MM.1S (cell line): ENCODE measurements at regions not wholly inside any gene's neighbourhood (a gene's known extent, or its start where the extent isn't known, plus 50 kb on each side); places are given as distances from the start of the nearest gene placed in this dataset.

Source experiments
- EZH2 ChIP-seq: fragments of 300-600 bp; sonication (generic); optimal IDR thresholded peaks from 2 replicates; pipeline ENCODE3; 2017; ENCODE audit warnings: low read depth, mild to moderate bottlenecking, antibody characterized with exemption, low read length, mixed read lengths
- TF ChIP-seq, protein P1 (sequence below): fragments of 300-600 bp; sonication (generic); IDR thresholded peaks from 2 replicates; pipeline ENCODE4 v1.5.1; 2016; ENCODE audit warnings: antibody characterized with exemption, low read length, mixed read lengths

DNA sequence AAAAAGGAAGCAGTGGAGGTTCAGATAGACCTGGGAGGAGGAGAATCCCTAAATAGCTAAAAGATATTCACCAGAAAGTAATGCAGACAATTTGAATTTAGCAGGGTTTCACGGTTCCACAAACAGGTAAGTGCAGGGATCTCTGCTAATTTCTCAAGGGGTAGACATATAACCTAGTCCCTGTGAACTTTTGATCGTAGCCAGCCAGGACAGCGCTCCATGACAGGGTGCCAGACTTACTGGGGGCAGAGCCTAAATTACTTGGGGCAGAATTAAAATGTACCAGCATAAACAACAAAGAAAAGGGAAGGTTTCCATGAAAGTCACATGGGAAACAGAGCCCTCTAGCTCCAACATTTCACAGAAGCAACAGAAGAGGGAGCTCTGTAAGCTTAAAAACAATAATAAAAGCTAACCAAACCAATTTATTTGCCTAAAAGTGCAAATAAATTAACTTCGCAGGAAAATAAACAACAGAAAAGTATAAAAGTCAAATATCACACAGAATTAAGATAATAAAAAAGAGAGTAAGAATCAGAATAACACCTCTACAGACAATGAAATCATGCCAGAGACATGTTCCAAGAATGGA is 198.3 kb downstream of the DUSP10 start:
- TF ChIP-seq, protein P1, sequence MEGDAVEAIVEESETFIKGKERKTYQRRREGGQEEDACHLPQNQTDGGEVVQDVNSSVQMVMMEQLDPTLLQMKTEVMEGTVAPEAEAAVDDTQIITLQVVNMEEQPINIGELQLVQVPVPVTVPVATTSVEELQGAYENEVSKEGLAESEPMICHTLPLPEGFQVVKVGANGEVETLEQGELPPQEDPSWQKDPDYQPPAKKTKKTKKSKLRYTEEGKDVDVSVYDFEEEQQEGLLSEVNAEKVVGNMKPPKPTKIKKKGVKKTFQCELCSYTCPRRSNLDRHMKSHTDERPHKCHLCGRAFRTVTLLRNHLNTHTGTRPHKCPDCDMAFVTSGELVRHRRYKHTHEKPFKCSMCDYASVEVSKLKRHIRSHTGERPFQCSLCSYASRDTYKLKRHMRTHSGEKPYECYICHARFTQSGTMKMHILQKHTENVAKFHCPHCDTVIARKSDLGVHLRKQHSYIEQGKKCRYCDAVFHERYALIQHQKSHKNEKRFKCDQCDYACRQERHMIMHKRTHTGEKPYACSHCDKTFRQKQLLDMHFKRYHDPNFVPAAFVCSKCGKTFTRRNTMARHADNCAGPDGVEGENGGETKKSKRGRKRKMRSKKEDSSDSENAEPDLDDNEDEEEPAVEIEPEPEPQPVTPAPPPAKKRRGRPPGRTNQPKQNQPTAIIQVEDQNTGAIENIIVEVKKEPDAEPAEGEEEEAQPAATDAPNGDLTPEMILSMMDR: peak; percentile 34
- TF ChIP-seq EZH2: no peak
